ENCODE measurements at regions not wholly inside any gene's neighbourhood (a gene's known extent, or its start where the extent isn't known, plus 50 kb on each side); places are given as distances from the start of the nearest gene placed in this dataset.

DNA sequence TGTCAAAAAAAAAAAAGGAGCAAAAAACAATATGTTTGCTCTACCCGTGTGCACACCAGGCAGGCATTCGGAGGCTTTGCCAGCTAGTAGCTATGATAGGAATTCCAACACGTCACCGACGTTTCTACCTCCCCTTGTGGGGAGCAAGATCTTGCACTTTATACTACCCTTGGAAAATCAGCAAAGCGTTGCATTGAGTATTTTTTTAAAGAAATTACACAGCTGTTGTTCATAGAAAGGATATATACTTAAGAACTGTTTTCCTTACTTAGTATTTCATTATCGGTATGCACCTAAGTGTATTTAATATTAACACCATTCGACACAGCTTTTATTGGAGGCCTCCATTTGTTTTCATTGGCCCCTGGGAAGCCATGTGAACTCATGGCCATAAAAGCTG, 159.9 kb upstream of the MGMT start:
- H3K36me3 ChIP-seq = no peaks in the 10 kb centered on the region
- H2AFZ ChIP-seq (replicated peaks) = peak overlapping the region; percentile 57
- no peak for DNase-seq (ENCODE audit: low spot score)
- Mint-ChIP-seq H3K36me3 (no peaks in the 10 kb centered on the region), H3K27ac (no peak overlapping the region), H3K9me3 (peaks cover under 1% of the 10 kb centered on the region), H3K27me3 (ENCODE audit: insufficient read depth, low read depth) (peaks cover 2% of the 10 kb centered on the region), H3K4me3 (no peak overlapping the region), H3K4me1 (no peaks in the 10 kb centered on the region)
- H3K4me2 ChIP-seq = no peak overlapping the region
- H3F3A ChIP-seq (ENCODE audit: low read depth) = no peaks in the 10 kb centered on the region
- H3K27me3 ChIP-seq = no peaks in the 10 kb centered on the region
- H3K4me3 ChIP-seq = no peak overlapping the region
- no peaks in the 10 kb centered on the region for H3K9me3 ChIP-seq (ENCODE audit: low read depth)
- H3K27ac ChIP-seq = no peak overlapping the region
- H3K79me2 ChIP-seq (ENCODE audit: low read depth) = no peaks in the 10 kb centered on the region
- H3K4me1 ChIP-seq = peaks cover 17% of the 10 kb centered on the region
- no peak overlapping the region for H3K9ac ChIP-seq
- TF ChIP-seq, protein P1, sequence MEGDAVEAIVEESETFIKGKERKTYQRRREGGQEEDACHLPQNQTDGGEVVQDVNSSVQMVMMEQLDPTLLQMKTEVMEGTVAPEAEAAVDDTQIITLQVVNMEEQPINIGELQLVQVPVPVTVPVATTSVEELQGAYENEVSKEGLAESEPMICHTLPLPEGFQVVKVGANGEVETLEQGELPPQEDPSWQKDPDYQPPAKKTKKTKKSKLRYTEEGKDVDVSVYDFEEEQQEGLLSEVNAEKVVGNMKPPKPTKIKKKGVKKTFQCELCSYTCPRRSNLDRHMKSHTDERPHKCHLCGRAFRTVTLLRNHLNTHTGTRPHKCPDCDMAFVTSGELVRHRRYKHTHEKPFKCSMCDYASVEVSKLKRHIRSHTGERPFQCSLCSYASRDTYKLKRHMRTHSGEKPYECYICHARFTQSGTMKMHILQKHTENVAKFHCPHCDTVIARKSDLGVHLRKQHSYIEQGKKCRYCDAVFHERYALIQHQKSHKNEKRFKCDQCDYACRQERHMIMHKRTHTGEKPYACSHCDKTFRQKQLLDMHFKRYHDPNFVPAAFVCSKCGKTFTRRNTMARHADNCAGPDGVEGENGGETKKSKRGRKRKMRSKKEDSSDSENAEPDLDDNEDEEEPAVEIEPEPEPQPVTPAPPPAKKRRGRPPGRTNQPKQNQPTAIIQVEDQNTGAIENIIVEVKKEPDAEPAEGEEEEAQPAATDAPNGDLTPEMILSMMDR (IDR thresholded peaks at IDR 0.05) = no peak
- TF ChIP-seq EZH2phosphoT487 (IDR thresholded peaks at IDR 0.05) (no peak), EZH2 (IDR thresholded peaks at IDR 0.05) (no peak)
- H4K20me1 ChIP-seq (ENCODE audit: low read depth) = no peaks in the 10 kb centered on the region

DNA sequence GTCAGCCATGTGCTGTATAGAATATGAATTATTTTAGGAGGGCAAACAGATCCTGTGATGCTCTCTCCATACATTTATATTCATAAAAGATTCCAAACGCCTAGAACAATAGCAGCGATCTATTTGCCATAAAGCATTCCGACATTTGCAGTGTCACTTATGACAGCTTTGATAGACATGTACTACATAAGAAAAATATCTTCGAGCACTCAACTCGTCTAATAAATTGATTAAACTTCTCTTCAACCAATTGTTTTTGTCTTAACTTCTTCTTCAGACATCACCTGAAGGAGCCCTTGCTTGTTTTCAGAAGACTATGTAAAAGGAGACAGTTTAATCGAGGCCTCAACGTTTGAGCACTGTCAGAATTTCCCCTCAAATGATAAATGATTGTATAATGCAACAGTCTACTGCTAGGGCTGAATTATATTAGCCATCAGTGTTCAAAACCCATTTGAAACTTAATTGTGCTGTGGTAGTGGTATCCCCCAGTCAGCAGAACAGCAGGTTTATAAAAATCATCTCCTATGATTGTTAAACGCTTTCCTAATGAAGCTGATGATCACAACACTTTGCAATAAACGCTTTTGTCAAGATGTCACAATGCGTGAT, 158.0 kb upstream of the MGMT start:
- no peaks in the 10 kb centered on the region for H3F3A ChIP-seq (ENCODE audit: low read depth)
- H3K27me3 ChIP-seq = no peaks in the 10 kb centered on the region
- H3K36me3 Mint-ChIP-seq = no peaks in the 10 kb centered on the region
- no peak overlapping the region for H2AFZ ChIP-seq (replicated peaks)
- no peaks in the 10 kb centered on the region for H3K27me3 Mint-ChIP-seq (ENCODE audit: insufficient read depth, low read depth)
- H3K9me3 Mint-ChIP-seq = no peaks in the 10 kb centered on the region
- no peak overlapping the region for H3K4me3 Mint-ChIP-seq
- no peak overlapping the region for H3K9ac ChIP-seq
- no peaks in the 10 kb centered on the region for H4K20me1 ChIP-seq (ENCODE audit: low read depth)
- peaks cover 17% of the 10 kb centered on the region for H3K4me1 ChIP-seq
- H3K4me1 Mint-ChIP-seq = no peaks in the 10 kb centered on the region
- H3K27ac Mint-ChIP-seq = no peak overlapping the region
- no peak overlapping the region for H3K27ac ChIP-seq
- H3K79me2 ChIP-seq (ENCODE audit: low read depth) = no peaks in the 10 kb centered on the region
- no peak overlapping the region for H3K4me2 ChIP-seq
- DNase-seq (ENCODE audit: low spot score) = no peak
- no peaks in the 10 kb centered on the region for H3K9me3 ChIP-seq (ENCODE audit: low read depth)
- no peaks in the 10 kb centered on the region for H3K36me3 ChIP-seq
- no peak overlapping the region for H3K4me3 ChIP-seq
- TF ChIP-seq EZH2phosphoT487 (IDR thresholded peaks at IDR 0.05) = no peak
- no peak for TF ChIP-seq EZH2 (IDR thresholded peaks at IDR 0.05)
- TF ChIP-seq, protein P1 (IDR thresholded peaks at IDR 0.05) = no peak

DNA sequence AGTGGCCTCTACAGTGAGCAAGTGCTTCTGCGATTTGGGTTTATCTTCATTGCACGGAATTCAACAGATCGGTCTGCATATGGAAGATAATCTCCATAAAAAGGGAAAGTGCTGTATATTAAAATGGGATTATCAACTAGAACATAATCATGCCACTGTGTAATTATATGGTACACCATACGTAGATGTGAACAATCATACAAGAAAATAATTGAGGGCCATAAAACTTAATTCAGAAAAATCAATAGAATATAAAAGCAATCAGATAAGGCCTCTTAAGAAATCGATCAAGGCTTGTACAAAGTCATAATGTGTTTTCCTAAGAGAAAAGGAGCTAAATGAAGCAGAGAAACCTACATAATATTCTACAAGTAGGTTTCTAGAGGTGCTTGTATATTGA, 157.5 kb upstream of the MGMT start:
- Histone ChIP-seq H3F3A (ENCODE audit: low read depth) (no peaks in the 10 kb centered on the region), H3K9ac (no peak overlapping the region), H4K20me1 (ENCODE audit: low read depth) (no peaks in the 10 kb centered on the region), H3K27me3 (no peaks in the 10 kb centered on the region), H3K9me3 (ENCODE audit: low read depth) (no peaks in the 10 kb centered on the region), H3K27ac (no peak overlapping the region), H3K4me1 (peaks cover 17% of the 10 kb centered on the region), H3K4me2 (no peak overlapping the region), H3K79me2 (ENCODE audit: low read depth) (no peaks in the 10 kb centered on the region), H3K36me3 (no peaks in the 10 kb centered on the region), H2AFZ (replicated peaks) (no peak overlapping the region), H3K4me3 (no peak overlapping the region)
- H3K36me3 Mint-ChIP-seq = no peaks in the 10 kb centered on the region
- no peaks in the 10 kb centered on the region for H3K4me1 Mint-ChIP-seq
- TF ChIP-seq EZH2 (IDR thresholded peaks at IDR 0.05) = no peak
- H3K9me3 Mint-ChIP-seq = no peaks in the 10 kb centered on the region
- no peak overlapping the region for H3K27ac Mint-ChIP-seq
- H3K27me3 Mint-ChIP-seq (ENCODE audit: insufficient read depth, low read depth) = no peaks in the 10 kb centered on the region
- H3K4me3 Mint-ChIP-seq = no peak overlapping the region
- no peak for DNase-seq (ENCODE audit: low spot score)

DNA sequence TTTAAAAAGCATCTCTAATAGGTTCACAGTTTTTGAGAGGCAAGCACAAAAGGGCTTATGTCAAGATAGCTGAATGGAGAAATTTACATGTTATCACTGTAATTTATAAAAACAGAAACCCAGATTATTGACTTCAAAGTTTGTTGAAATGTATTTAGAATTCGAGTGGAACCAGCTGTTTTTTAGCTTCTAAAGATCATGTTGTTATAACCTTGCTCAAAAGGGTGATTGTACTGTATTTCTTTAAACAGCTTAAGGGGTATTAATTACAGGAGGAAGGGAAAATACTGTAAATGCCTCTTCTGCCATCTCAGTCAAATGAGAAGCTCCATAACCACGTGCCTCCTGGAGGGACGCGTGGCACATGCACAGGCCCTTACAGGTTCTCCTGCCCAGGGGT, 156.2 kb upstream of the MGMT start:
- no peaks in the 10 kb centered on the region for H3K79me2 ChIP-seq (ENCODE audit: low read depth)
- no peaks in the 10 kb centered on the region for H3K36me3 ChIP-seq
- Mint-ChIP-seq H3K4me1 (no peaks in the 10 kb centered on the region), H3K27ac (no peak overlapping the region), H3K36me3 (no peaks in the 10 kb centered on the region), H3K9me3 (no peaks in the 10 kb centered on the region), H3K27me3 (ENCODE audit: insufficient read depth, low read depth) (no peaks in the 10 kb centered on the region), H3K4me3 (no peak overlapping the region)
- no peaks in the 10 kb centered on the region for H3K9me3 ChIP-seq (ENCODE audit: low read depth)
- no peaks in the 10 kb centered on the region for H4K20me1 ChIP-seq (ENCODE audit: low read depth)
- no peaks in the 10 kb centered on the region for H3F3A ChIP-seq (ENCODE audit: low read depth)
- no peak overlapping the region for H3K4me3 ChIP-seq
- no peak overlapping the region for H3K9ac ChIP-seq
- no peak for DNase-seq (ENCODE audit: low spot score)
- H3K4me1 ChIP-seq = peaks cover 17% of the 10 kb centered on the region
- H2AFZ ChIP-seq (replicated peaks) = no peak overlapping the region
- no peak for TF ChIP-seq EZH2phosphoT487 (IDR thresholded peaks at IDR 0.05)
- TF ChIP-seq, protein P1 (IDR thresholded peaks at IDR 0.05) = no peak
- no peak for TF ChIP-seq EZH2 (IDR thresholded peaks at IDR 0.05)
- no peaks in the 10 kb centered on the region for H3K27me3 ChIP-seq
- no peak overlapping the region for H3K27ac ChIP-seq
- no peak overlapping the region for H3K4me2 ChIP-seq
